Left ventricle myocardium superior (tissue), 1 donor: ENCODE measurements at regions not wholly inside any gene's neighbourhood (a gene's known extent, or its start where the extent isn't known, plus 50 kb on each side); places are given as distances from the start of the nearest gene placed in this dataset.
"Not testable (repeated sequence)": the region's sequence is repeated elsewhere in the genome, so short reads cannot be mapped to it uniquely, and the experiment has no call there.

Experiments used
- ATAC-seq: fragments of 200-7000 bp; cut with Tn5 transposase; one replicate; pipeline ENCODE4 v1.9.1; 2020; ENCODE audit warnings: mild to moderate bottlenecking, moderate library complexity
- DNase-seq: peaks from one replicate; pipeline ENCODE4 v3.0.0-alpha.2; 2020
- intact Hi-C: fragments of 100-400 bp; cut with micrococcal nuclease; formaldehyde crosslinking; loops from one replicate; pipeline ENCODE4 v1.11.0; 2022
- donor health status: DM: no; HTN: yes; CAD: no; lungs with severe emphysema.

DNA sequence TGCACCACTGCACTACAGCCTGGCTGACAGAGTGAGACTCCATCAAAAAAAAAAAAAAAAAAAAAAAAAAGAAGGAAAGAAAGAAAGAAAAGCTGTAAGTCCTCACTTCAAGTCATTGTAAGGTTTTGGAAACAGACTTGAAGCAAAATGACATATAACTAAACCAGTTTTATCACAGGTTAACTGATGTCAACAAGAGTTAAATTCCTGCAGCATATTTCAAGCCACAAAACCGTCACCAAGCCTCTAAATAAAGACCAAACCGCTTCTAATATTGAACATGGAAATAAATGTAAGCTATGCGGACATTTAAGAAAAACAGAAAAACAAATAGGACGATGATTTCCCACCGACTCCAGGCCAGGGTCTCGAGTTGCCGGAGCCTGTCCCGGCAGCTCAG, 88.9 kb upstream of the RPS6KA2 start:
- ATAC-seq (no peak), DNase-seq (no peak)
- intact Hi-C loops: no loop called here

- no peak for ATAC-seq
- intact Hi-C loops: no loop called here
- no peak for DNase-seq
These were observed 88.0 kb upstream of the RPS6KA2 start for GRCh38 chr6:166715065-166715464.

DNA sequence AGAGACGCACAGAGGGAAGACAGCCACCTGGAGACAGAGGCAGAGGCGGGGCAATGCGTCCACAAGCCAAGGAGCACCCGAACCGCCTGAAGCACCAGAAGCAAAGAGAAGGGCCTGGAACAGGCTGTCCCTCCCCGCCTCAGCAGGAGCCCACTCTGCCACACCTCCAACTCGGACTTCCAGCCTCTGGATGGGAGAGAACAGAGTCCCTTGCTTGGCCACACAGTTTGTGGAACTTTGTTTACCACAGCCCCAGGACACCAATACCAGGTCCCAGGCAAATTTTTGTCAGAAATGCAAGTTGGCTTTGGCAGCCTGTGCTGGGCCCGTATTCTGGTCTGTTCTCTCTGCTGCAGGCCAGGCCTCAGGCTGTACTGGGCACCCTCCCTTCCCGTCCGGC, 87.5 kb upstream of the RPS6KA2 start:
- intact Hi-C loops: no loop called here
- ATAC-seq (no peak), DNase-seq (no peak)

DNA sequence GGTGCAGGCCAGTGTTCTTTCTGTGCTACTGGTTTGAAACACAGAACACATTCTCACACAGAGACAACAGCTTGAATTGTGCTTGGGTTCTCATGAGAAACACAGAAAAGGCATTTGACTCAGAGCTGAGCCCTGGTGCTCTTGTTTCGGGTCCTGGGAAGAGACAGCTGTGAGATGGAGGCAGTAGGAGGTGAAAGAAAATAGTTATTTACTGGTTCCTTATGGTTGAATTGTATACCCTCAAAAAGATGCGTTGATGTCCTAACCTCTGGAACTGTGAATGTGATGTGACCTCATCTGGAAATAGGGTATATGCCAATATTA, 87.1 kb upstream of the RPS6KA2 start:
- DNase-seq: no peak
- intact Hi-C loops: no loop called here
- no peak for ATAC-seq

DNA sequence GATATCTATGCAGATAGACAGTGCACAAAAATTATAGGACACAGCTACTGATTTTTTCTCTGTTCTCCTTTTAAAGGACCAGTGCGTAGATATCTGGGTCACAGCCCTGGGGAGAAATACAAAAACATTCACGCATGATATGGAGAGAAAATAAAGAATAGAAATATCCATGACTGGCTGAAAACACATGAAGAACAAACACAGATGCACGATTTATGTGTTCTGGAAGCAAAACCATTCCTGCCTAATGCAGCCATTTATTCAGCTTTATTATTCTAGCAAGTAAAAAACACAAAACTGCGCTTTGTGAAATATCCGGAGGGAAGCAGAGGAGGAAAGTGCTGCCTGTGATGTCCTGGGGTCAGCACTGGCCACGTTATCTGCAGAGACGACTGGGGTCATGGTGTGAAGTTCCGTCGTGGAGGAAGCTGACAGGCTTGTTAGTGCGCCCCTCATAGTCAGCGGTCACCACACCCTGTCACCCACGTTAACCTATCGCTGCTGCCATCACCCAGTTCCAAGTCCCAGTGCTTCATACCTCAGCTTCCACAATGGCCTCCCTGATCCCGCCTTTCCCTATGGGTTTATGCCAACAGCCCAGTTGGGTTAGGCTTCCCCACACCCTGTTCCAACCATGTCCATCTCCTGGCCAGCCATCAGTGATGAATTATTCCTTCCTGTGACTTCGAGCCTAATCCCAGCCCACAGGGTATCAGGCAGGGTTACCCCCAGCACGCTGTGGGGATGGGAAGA, 86.6 kb upstream of the RPS6KA2 start:
- intact Hi-C loops: no loop called here
- ATAC-seq: no peak
- no peak for DNase-seq

GRCh38 chr6:166712286-166713228, 85.5 kb upstream of the RPS6KA2 start:
- no peak for DNase-seq
- peak; percentile 15 for ATAC-seq
- intact Hi-C loops: no loop called here

GRCh38 chr6:166710084-166710483, 83.0 kb upstream of the RPS6KA2 start:
- ATAC-seq: no peak
- intact Hi-C loops: no loop called here
- no peak for DNase-seq

- ATAC-seq (no peak), DNase-seq (no peak)
- intact Hi-C loops: no loop called here
These were observed 81.4 kb upstream of the RPS6KA2 start for GRCh38 chr6:166708460-166708859.

DNA sequence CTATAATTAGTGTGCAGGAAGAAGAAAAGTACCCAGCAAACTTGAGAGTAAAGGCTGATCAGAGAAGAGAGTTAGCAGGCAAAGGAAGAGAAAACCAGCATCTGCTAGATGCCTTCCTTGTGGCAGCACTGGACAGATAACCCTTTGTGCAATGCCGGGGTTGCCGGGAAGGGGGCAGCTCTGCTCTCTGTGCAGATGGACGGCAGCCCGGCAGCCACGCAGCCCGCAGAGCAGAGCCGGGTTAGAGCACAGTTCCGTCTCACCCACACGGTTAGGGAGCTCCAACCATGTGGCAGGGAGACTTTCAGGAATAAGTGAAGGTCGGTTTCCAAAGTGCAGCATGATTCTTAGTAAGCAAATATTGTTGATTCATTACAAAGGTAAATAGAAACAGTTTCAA, 80.0 kb upstream of the RPS6KA2 start:
- ATAC-seq: peak; percentile 93
- peak; percentile 78 for DNase-seq
- intact Hi-C loops: no loop called here

DNA sequence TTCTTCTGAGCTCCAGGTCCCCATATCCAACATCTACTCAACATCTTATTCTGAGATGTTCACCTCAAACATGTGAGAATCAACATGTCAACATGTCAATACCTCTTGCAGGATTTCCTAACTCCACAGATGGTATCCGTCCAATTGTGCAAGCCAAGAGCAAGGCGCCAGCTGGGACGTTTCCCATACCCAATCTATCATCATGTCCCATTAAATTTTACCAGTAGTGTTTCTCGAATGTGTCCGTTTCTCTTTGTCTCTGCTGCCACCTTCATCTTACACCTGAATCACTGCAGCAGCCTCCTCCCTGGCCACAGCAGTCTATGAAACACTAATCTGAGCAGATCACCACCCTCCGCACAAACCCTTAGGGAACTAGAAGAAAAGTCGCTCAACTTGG, 78.0 kb upstream of the RPS6KA2 start:
- DNase-seq: no peak
- no peak for ATAC-seq
- intact Hi-C loops: no loop called here

DNA sequence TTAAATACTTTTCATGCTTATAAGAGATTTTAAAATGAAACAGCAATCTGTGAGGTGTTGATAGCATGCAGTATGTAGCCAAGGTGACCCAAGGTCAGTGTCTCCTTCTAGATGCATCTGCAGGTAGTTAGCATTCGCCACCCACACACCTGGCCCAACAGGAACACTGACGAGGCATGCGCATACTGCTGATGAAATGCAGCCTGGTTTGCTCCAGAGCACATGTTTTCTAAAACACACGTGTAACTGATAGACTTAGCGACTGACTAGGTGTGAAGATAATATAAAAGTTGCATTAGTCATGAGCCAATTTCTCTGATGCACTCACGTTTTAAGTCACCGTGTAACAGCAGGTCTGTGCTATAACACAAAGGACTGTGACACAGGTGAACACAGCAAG, 77.1 kb upstream of the RPS6KA2 start:
- intact Hi-C loops: no loop called here
- DNase-seq: no peak
- ATAC-seq: no peak

DNA sequence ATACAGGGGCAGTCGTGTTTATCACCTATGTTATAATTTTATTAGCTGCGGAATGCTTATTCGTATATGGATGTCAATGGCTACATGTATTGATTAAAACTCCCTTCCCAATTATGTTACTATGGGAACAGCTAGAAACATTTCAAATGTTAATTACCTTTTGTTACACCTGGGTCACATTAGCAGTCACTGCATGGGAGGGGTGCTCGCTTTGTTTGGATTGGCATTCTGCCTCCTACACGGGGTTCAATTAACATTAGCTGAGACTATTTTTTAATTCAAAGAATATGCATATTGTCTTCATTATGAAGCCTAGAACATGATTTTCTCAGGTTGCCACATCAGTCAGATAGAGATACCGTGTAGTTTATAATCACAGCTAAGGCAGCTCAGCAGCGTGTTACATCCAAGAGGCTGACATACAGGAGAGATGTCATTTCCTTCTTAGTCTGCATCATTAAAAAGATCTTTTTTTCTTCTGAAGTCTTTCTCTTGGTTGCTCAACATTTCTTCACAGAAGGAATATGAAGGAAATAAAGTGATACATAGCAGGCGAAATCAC, 76.2 kb upstream of the RPS6KA2 start:
- DNase-seq (no peak), ATAC-seq (no peak)
- intact Hi-C loops: no loop called here

DNA sequence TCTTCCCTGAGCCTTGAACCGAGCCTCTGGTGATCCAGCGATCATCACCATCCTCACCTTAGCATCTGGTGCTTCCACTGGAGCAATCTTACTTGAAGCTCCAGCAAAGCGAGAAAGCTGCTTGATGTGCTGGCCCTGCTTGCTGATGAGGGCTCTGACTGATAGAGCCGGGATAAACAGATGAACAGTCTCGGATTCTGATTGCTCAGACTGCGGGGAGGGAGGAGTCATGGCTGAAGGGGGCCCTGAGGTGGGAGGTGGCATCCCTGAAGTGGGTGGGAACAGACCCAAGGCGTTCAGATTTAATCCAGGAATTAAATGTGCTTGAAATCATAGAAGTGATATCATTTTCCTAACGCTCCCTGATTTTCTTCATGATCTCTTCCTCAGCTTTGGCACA, 74.4 kb upstream of the RPS6KA2 start:
- not testable (repeated sequence) for DNase-seq, ATAC-seq

DNA sequence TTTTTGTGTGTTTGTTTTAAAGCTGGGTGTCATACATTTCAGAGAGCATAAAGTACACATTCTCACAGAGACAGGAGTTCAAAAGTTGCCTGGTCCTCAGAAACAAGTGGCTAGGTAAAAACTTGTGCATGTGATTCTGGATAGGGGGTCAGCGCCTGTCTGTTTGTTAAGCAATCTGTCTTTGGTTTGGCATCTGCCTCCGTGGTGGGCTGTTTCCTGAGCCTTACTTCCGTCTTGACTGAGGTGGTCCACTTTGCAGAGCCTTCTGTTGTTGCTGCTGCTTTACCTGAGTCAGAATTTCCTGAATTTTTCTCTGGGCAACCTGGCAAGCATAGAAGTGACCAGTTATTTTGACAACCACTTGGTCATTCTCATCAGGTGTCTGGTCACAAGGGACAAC, 73.8 kb upstream of the RPS6KA2 start:
- DNase-seq, intact Hi-C loops, ATAC-seq: not testable (repeated sequence)

More for the DNA sequence above, 74.4 kb upstream of the RPS6KA2 start:
- intact Hi-C loops: not testable (repeated sequence)

- DNase-seq (no peak), ATAC-seq (no peak)
- intact Hi-C loops: no loop called here
These were observed 70.1 kb upstream of the RPS6KA2 start for GRCh38 chr6:166697113-166697512.

- intact Hi-C loops: no loop called here
- no peak for ATAC-seq
These were observed 66.8 kb upstream of the RPS6KA2 start for GRCh38 chr6:166693880-166694279.

GRCh38 chr6:166692723-166693302, 65.8 kb upstream of the RPS6KA2 start:
- intact Hi-C loops: no loop called here
- ATAC-seq (no peak), DNase-seq (no peak)

More at GRCh38 chr6:166693880-166694279, 66.8 kb upstream of the RPS6KA2 start:
- no peak for DNase-seq

DNA sequence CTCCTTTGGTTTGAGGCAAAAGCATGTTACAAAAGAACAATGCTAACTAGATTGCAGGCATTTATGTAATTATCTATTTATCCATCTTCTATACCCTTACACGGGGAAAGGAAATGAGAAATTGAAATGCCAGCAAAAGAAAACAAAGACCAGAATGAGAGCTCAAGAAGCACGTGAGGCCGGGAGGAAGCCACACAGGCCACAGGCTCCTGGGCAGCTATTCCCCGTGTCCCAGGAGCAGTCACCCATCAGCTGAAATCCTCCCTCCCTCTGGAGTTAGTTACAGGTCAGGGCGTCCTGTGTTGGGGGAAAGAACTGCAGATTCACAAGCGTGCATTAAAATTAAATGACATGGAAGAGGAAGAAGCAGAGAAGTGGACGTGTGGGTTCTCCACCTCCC, 64.7 kb upstream of the RPS6KA2 start:
- no peak for DNase-seq
- ATAC-seq: peak; percentile 49
- intact Hi-C loops: no loop called here

- intact Hi-C loops: no loop called here
- ATAC-seq: peak; percentile 98
- peak; percentile 74 for DNase-seq
These were observed 64.1 kb upstream of the RPS6KA2 start for GRCh38 chr6:166691199-166691598.

- intact Hi-C loops: no loop called here
These were observed 62.6 kb upstream of the RPS6KA2 start for GRCh38 chr6:166689687-166690086.

More at GRCh38 chr6:166689687-166690086, 62.6 kb upstream of the RPS6KA2 start:
- ATAC-seq: no peak
- DNase-seq: no peak
